Body of pancreas (tissue), 4 donors: ENCODE measurements at regions not wholly inside any gene's neighbourhood (a gene's known extent, or its start where the extent isn't known, plus 50 kb on each side); places are given as distances from the start of the nearest gene placed in this dataset.

ENCODE experiments used
- ATAC-seq: fragments of 150-250 bp; one replicate; pipeline ENCODE4 v1.9.1; 2016
- DNase-seq, 4 donors: peaks; one replicate each; pipeline ENCODE4 v3.0.0-alpha.2; 2019
- H3K27ac ChIP-seq, 4 donors: fragments of 200-600 bp; sonication (generic); 1 replicate in 3 of 4; 2 replicates in 1 of 4; pipeline versions ENCODE4 v1.5.1 to v1.6.1; 2016 to 2019; ENCODE audit warnings: mild to moderate bottlenecking in 1 of 4, mixed read lengths in 1 of 4, moderate library complexity in 1 of 4
- H3K27me3 ChIP-seq, 2 donors: fragments of 200-600 bp; sonication (generic); one replicate each; pipeline ENCODE4 v1.6.0; 2016; ENCODE audit warnings: mild to moderate bottlenecking in 1 of 2
- H3K36me3 ChIP-seq, 2 donors: fragments of 200-600 bp; sonication (generic); replicated peaks in 1 of 2; 2 replicates each; pipeline ENCODE4 v1.5.1; 2016; ENCODE audit warnings: low read depth in 2 of 2; ENCODE audit not compliant: insufficient read depth in 1 of 2
- H3K4me1 ChIP-seq: fragments of 200-600 bp; sonication (generic); one replicate; pipeline ENCODE4 v1.6.0; 2016
- H3K4me3 ChIP-seq, 2 donors: fragments of 200-600 bp; sonication (generic); 1 replicate in 1 of 2; 2 replicates in 1 of 2; pipeline ENCODE4 v1.5.1; 2016 to 2019
- H3K9me3 ChIP-seq, 3 donors: fragments of 200-600 bp; sonication (generic); 1 replicate in 2 of 3; 2 replicates in 1 of 3; pipeline ENCODE4 v1.5.1; 2016
- CTCF ChIP-seq, 7 experiments: fragments of 450-650 bp in 4 of 7; fragments of 200-600 bp in 3 of 7; sonication (generic) in 3 of 7; IDR thresholded peaks; one replicate each; pipeline ENCODE4 v1.5.1; 2016 to 2019; ENCODE audit warnings: antibody characterized with exemption in 7 of 7
- POLR2A ChIP-seq, 3 donors: fragments of 450-650 bp; IDR thresholded peaks; one replicate each; pipeline ENCODE4 v1.6.1; 2016; ENCODE audit warnings: antibody characterized with exemption in 3 of 3, mild to moderate bottlenecking in 2 of 3
- WGBS, 2 donors: methylation state at CpG; one replicate each; pipeline ENCODE4 v1.1.5; 2017; 5-methylcytosine and 5-hydroxymethylcytosine counted together
- intact Hi-C: fragments of 100-400 bp; cut with DNase I; formaldehyde crosslinking; loops from one replicate; pipeline ENCODE4 v1.15.1; 2023

GRCh38 chr1:29634746-29635335, 398.5 kb downstream of the PTPRU start:
- no peaks in the 10 kb centered on the region for H3K36me3 ChIP-seq
- no peak overlapping the region for H3K27ac ChIP-seq
- intact Hi-C loops = no loop called here
- no peaks in the 10 kb centered on the region for H3K27me3 ChIP-seq
- H3K4me3 ChIP-seq = no peak overlapping the region
- DNase-seq (no peak), ATAC-seq (no peak)
- H3K9me3 ChIP-seq = no peaks in the 10 kb centered on the region
- H3K4me1 ChIP-seq = no peaks in the 10 kb centered on the region
- WGBS, 2 donors = 68 to 94% methylated on average over 4 to 7 of the region's 7 CpGs
- no peak for TF ChIP-seq CTCF (IDR thresholded peaks at IDR 0.05)
- no peak for TF ChIP-seq POLR2A (IDR thresholded peaks at IDR 0.05)

GRCh38 chr1:29634324-29634723, 398.0 kb downstream of the PTPRU start:
- DNase-seq (no peak), ATAC-seq (no peak)
- Histone ChIP-seq H3K36me3 (no peaks in the 10 kb centered on the region), H3K27ac (no peak overlapping the region), H3K27me3 (no peaks in the 10 kb centered on the region), H3K9me3 (no peaks in the 10 kb centered on the region), H3K4me3 (no peak overlapping the region), H3K4me1 (no peaks in the 10 kb centered on the region)
- intact Hi-C loops = no loop called here
- WGBS, 2 donors = 51 to 64% methylated on average over 5 of the region's 5 CpGs
- TF ChIP-seq CTCF (IDR thresholded peaks at IDR 0.05) (no peak), POLR2A (IDR thresholded peaks at IDR 0.05) (no peak)

GRCh38 chr1:29633771-29634170, 397.4 kb downstream of the PTPRU start:
- no peak for DNase-seq

GRCh38 chr1:29632806-29633615, 396.7 kb downstream of the PTPRU start:
- Histone ChIP-seq H3K36me3 (no peaks in the 10 kb centered on the region), H3K4me1 (no peaks in the 10 kb centered on the region), H3K4me3 (no peak overlapping the region), H3K27ac (no peak overlapping the region), H3K9me3 (no peaks in the 10 kb centered on the region), H3K27me3 (no peaks in the 10 kb centered on the region)
- DNase-seq (no peak), ATAC-seq (no peak)
- WGBS, 2 donors = 53 to 58% methylated on average over 11 of the region's 11 CpGs
- TF ChIP-seq POLR2A (IDR thresholded peaks at IDR 0.05) = no peak
- TF ChIP-seq CTCF (IDR thresholded peaks at IDR 0.05) = no peak
- intact Hi-C loops = no loop called here

More at GRCh38 chr1:29633771-29634170, 397.4 kb downstream of the PTPRU start:
- TF ChIP-seq CTCF (IDR thresholded peaks at IDR 0.05) (no peak), POLR2A (IDR thresholded peaks at IDR 0.05) (no peak)
- Histone ChIP-seq H3K9me3 (no peaks in the 10 kb centered on the region), H3K4me3 (no peak overlapping the region), H3K4me1 (no peaks in the 10 kb centered on the region), H3K27ac (no peak overlapping the region), H3K27me3 (no peaks in the 10 kb centered on the region), H3K36me3 (no peaks in the 10 kb centered on the region)
- no peak for ATAC-seq
- intact Hi-C loops = no loop called here
- WGBS, 2 donors = 43 to 55% methylated on average over 4 of the region's 4 CpGs
